ENCODE measurements at regions not wholly inside any gene's neighbourhood (a gene's known extent, or its start where the extent isn't known, plus 50 kb on each side); places are given as distances from the start of the nearest gene placed in this dataset.

- intact Hi-C loops (cut with DNase I) = no loop called here
- Histone ChIP-seq H3K4me1 (no peaks in the 10 kb centered on the region), H3K9me3 (no peaks in the 10 kb centered on the region), H3K36me3 (no peaks in the 10 kb centered on the region), H3K27ac (replicated peaks in 1 of 4) (no peak overlapping the region), H3K27me3 (no peaks in the 10 kb centered on the region), H3K4me3 (no peak overlapping the region)
- no peak for DNase-seq (ENCODE audit: extremely low spot score)
- 92% methylated on average over 5 of the region's 5 CpGs for WGBS
- TF ChIP-seq EP300 (IDR thresholded peaks at IDR 0.05) (no peak), POLR2AphosphoS5 (IDR thresholded peaks at IDR 0.05) (no peak), CTCF (IDR thresholded peaks at IDR 0.05) (no peak), POLR2A (IDR thresholded peaks at IDR 0.05; ENCODE audit: low read depth) (no peak)
These were observed 426.8 kb upstream of the CDH9 start for GRCh38 chr5:27465140-27465539.

GRCh38 chr5:27463446-27464149, 425.2 kb upstream of the CDH9 start:
- intact Hi-C loops (cut with DNase I) = no loop called here
- Histone ChIP-seq H3K36me3 (no peaks in the 10 kb centered on the region), H3K4me3 (no peak overlapping the region), H3K27ac (replicated peaks in 1 of 4) (no peak overlapping the region), H3K9me3 (no peaks in the 10 kb centered on the region), H3K27me3 (no peaks in the 10 kb centered on the region), H3K4me1 (no peaks in the 10 kb centered on the region)
- no peak for TF ChIP-seq CTCF (IDR thresholded peaks at IDR 0.05)
- no peak for TF ChIP-seq POLR2A (IDR thresholded peaks at IDR 0.05; ENCODE audit: low read depth)
- TF ChIP-seq EP300 (IDR thresholded peaks at IDR 0.05) = no peak
- TF ChIP-seq POLR2AphosphoS5 (IDR thresholded peaks at IDR 0.05) = no peak
- no peak for DNase-seq (ENCODE audit: extremely low spot score)
- WGBS = 80% methylated on average over 8 of the region's 8 CpGs

- no peaks in the 10 kb centered on the region for H3K27me3 ChIP-seq
- WGBS = 83% methylated on average over 7 of the region's 7 CpGs
These were observed 424.6 kb upstream of the CDH9 start for GRCh38 chr5:27462936-27463335.

GRCh38 chr5:27458287-27458686, 419.9 kb upstream of the CDH9 start:
- WGBS = 86% methylated on average over 1 of the region's 1 CpG
- Histone ChIP-seq H3K4me1 (no peaks in the 10 kb centered on the region), H3K27me3 (no peaks in the 10 kb centered on the region), H3K9me3 (no peaks in the 10 kb centered on the region), H3K27ac (replicated peaks in 1 of 4) (no peak overlapping the region), H3K4me3 (no peak overlapping the region), H3K36me3 (no peaks in the 10 kb centered on the region)
- TF ChIP-seq POLR2A (IDR thresholded peaks at IDR 0.05; ENCODE audit: low read depth) = no peak
- intact Hi-C loops (cut with DNase I) = no loop called here
- DNase-seq (ENCODE audit: extremely low spot score) = no peak

More at GRCh38 chr5:27462936-27463335, 424.6 kb upstream of the CDH9 start:
- no peak overlapping the region for H3K4me3 ChIP-seq
- no peak overlapping the region for H3K27ac ChIP-seq (replicated peaks in 1 of 4)
- intact Hi-C loops (cut with DNase I) = no loop called here
- DNase-seq (ENCODE audit: extremely low spot score) = no peak
- no peaks in the 10 kb centered on the region for H3K9me3 ChIP-seq
- no peaks in the 10 kb centered on the region for H3K36me3 ChIP-seq
- TF ChIP-seq CTCF (IDR thresholded peaks at IDR 0.05) (no peak), POLR2AphosphoS5 (IDR thresholded peaks at IDR 0.05) (no peak), POLR2A (IDR thresholded peaks at IDR 0.05; ENCODE audit: low read depth) (no peak), EP300 (IDR thresholded peaks at IDR 0.05) (no peak)
- H3K4me1 ChIP-seq = no peaks in the 10 kb centered on the region

- no peak overlapping the region for H3K4me3 ChIP-seq
- WGBS = 54% methylated on average over 1 of the region's 1 CpG
- intact Hi-C loops (cut with DNase I) = no loop called here
These were observed 413.0 kb upstream of the CDH9 start for GRCh38 chr5:27451377-27451776.

More at GRCh38 chr5:27451377-27451776, 413.0 kb upstream of the CDH9 start:
- TF ChIP-seq CTCF (IDR thresholded peaks at IDR 0.05) = no peak
- TF ChIP-seq POLR2A (IDR thresholded peaks at IDR 0.05; ENCODE audit: low read depth) = no peak
- no peak for TF ChIP-seq POLR2AphosphoS5 (IDR thresholded peaks at IDR 0.05)
- no peak for TF ChIP-seq EP300 (IDR thresholded peaks at IDR 0.05)
- no peaks in the 10 kb centered on the region for H3K9me3 ChIP-seq
- H3K27ac ChIP-seq (replicated peaks in 1 of 4) = no peak overlapping the region
- DNase-seq (ENCODE audit: extremely low spot score) = no peak
- no peaks in the 10 kb centered on the region for H3K4me1 ChIP-seq
- no peaks in the 10 kb centered on the region for H3K27me3 ChIP-seq
- H3K36me3 ChIP-seq = no peaks in the 10 kb centered on the region
